ENCODE measurements at regions not wholly inside any gene's neighbourhood (a gene's known extent, or its start where the extent isn't known, plus 50 kb on each side); places are given as distances from the start of the nearest gene placed in this dataset.

- no peak for DNase-seq (ENCODE audit: low read depth)
- TF ChIP-seq CTCF (conservative IDR thresholded peaks at IDR 0.05; ENCODE audit: low read depth, low read length): no peak
- H3K4me3 ChIP-seq (ENCODE audit: low read length): no peak overlapping the region
Measured at GRCh38 chr4:171464499-171464898, 348.7 kb upstream of the GALNTL6 start.

GRCh38 chr4:171461191-171461590 lies 352.0 kb upstream of the GALNTL6 start:
- H3K4me3 ChIP-seq (ENCODE audit: low read length): no peak overlapping the region
- TF ChIP-seq CTCF (conservative IDR thresholded peaks at IDR 0.05; ENCODE audit: low read depth, low read length): no peak
- no peak for DNase-seq (ENCODE audit: low read depth)

- no peak for TF ChIP-seq CTCF (conservative IDR thresholded peaks at IDR 0.05; ENCODE audit: low read depth, low read length)
- no peak overlapping the region for H3K4me3 ChIP-seq (ENCODE audit: low read length)
- no peak for DNase-seq (ENCODE audit: low read depth)
Measured at GRCh38 chr4:171448919-171449481, 364.2 kb upstream of the GALNTL6 start.

- no peak for TF ChIP-seq CTCF (conservative IDR thresholded peaks at IDR 0.05; ENCODE audit: low read depth, low read length)
- H3K4me3 ChIP-seq (ENCODE audit: low read length): no peak overlapping the region
- DNase-seq (ENCODE audit: low read depth): no peak
Measured at GRCh38 chr4:171448358-171448757, 364.8 kb upstream of the GALNTL6 start.

GRCh38 chr4:171441300-171441941 lies 371.8 kb upstream of the GALNTL6 start:
- H3K4me3 ChIP-seq (ENCODE audit: low read length): no peak overlapping the region
- DNase-seq (ENCODE audit: low read depth): no peak
- no peak for TF ChIP-seq CTCF (conservative IDR thresholded peaks at IDR 0.05; ENCODE audit: low read depth, low read length)

GRCh38 chr4:171433674-171434073 lies 379.5 kb upstream of the GALNTL6 start:
- H3K4me3 ChIP-seq (ENCODE audit: low read length): no peak overlapping the region
- no peak for TF ChIP-seq CTCF (conservative IDR thresholded peaks at IDR 0.05; ENCODE audit: low read depth, low read length)
- DNase-seq (ENCODE audit: low read depth): no peak

GRCh38 chr4:171432536-171432935 lies 380.7 kb upstream of the GALNTL6 start:
- no peak for DNase-seq (ENCODE audit: low read depth)
- no peak overlapping the region for H3K4me3 ChIP-seq (ENCODE audit: low read length)

More at GRCh38 chr4:171432536-171432935, 380.7 kb upstream of the GALNTL6 start:
- TF ChIP-seq CTCF (conservative IDR thresholded peaks at IDR 0.05; ENCODE audit: low read depth, low read length): no peak

All from retinal pigment epithelial cell (primary cell).